ENCODE measurements at regions not wholly inside any gene's neighbourhood (a gene's known extent, or its start where the extent isn't known, plus 50 kb on each side); places are given as distances from the start of the nearest gene placed in this dataset.

- WGBS (ENCODE audit: extremely low coverage, insufficient read length, low lambda C conversion rate), result no CpG with 5 or more reads among the region's 5 CpGs
Measured at GRCh38 chr12:43208221-43208620, 343.8 kb downstream of the ADAMTS20 start.

More at GRCh38 chr12:43208221-43208620, 343.8 kb downstream of the ADAMTS20 start:
- no peak overlapping the region for H3K9ac ChIP-seq (ENCODE audit: extremely low read depth, insufficient read length, low read length)
- Mint-ChIP-seq H3K9me3 (no peaks in the 10 kb centered on the region), H3K4me3 (no peak overlapping the region), H3K4me1 (no peaks in the 10 kb centered on the region), H3K27me3 (ENCODE audit: low read depth) (no peaks in the 10 kb centered on the region), H3K27ac (no peak overlapping the region), H3K36me3 (ENCODE audit: insufficient read depth in 1 of 3, low read depth in 3 of 3) (no peaks in the 10 kb centered on the region; a peak in 1 of 7 replicates)
- H3K4me1 ChIP-seq (ENCODE audit: insufficient read depth, low read length), result no peaks in the 10 kb centered on the region
- H2BK12ac ChIP-seq (ENCODE audit: insufficient read length, low read depth, low read length), result no peak overlapping the region
- no peaks in the 10 kb centered on the region for H3K79me2 ChIP-seq (ENCODE audit: insufficient read depth, low read length)
- H4K5ac ChIP-seq (ENCODE audit: insufficient read length, low read depth, low read length), result no peak overlapping the region
- TF ChIP-seq CTCF (conservative IDR thresholded peaks at IDR 0.05), result no peak
- no peaks in the 10 kb centered on the region for H4K20me1 ChIP-seq (ENCODE audit: control insufficient read depth, insufficient read depth, insufficient read length)
- no peak overlapping the region for H3K4me2 ChIP-seq (ENCODE audit: insufficient read depth, insufficient read length, low read length)
- no peak overlapping the region for H3K23ac ChIP-seq (ENCODE audit: insufficient read length, low read depth, low read length)
- no peak overlapping the region for H3T11ph ChIP-seq (ENCODE audit: low read length)
- no peak overlapping the region for H4K91ac ChIP-seq (ENCODE audit: insufficient read length, low read depth, low read length)
- DNase-seq, result no peak
- no peaks in the 10 kb centered on the region for H3K23me2 ChIP-seq (ENCODE audit: insufficient read length, low read depth, low read length, poor library complexity, severe bottlenecking)
- H3K27me3 ChIP-seq (ENCODE audit: insufficient read depth, low read length), result no peaks in the 10 kb centered on the region
- no peak overlapping the region for H3K56ac ChIP-seq (ENCODE audit: insufficient read length, low read depth, low read length)
- H3K79me1 ChIP-seq (ENCODE audit: insufficient read depth, low read depth, low read length, poor library complexity, severe bottlenecking), result no peaks in the 10 kb centered on the region
- no peak overlapping the region for H3K18ac ChIP-seq (ENCODE audit: insufficient read length, low read depth, low read length)
- H3K27ac ChIP-seq (ENCODE audit: insufficient read length, low read depth, low read length), result no peak overlapping the region
- no peak overlapping the region for H4K8ac ChIP-seq (replicated peaks; ENCODE audit: insufficient read length, low read depth, low read length)
- H2AK5ac ChIP-seq (ENCODE audit: insufficient read length, low read length), result no peak overlapping the region
- H2BK120ac ChIP-seq (ENCODE audit: low read depth, low read length, poor library complexity, severe bottlenecking), result no peak overlapping the region
- no peaks in the 10 kb centered on the region for H3K9me3 ChIP-seq (ENCODE audit: control insufficient read depth, low read depth, low read length)
- no peak overlapping the region for H2BK15ac ChIP-seq (ENCODE audit: low read depth, low read length)
- no peak overlapping the region for H2AFZ ChIP-seq (ENCODE audit: low read length)
- H2BK20ac ChIP-seq (ENCODE audit: low read depth, low read length, poor library complexity, severe bottlenecking), result no peak overlapping the region
- no peak overlapping the region for H2BK5ac ChIP-seq (ENCODE audit: insufficient read length, low read length)
- H3K4ac ChIP-seq (ENCODE audit: low read depth, low read length), result no peak overlapping the region
- no peak overlapping the region for H3K14ac ChIP-seq (ENCODE audit: insufficient read depth, low read length)
